GM12864 (cell line): ENCODE measurements at regions not wholly inside any gene's neighbourhood (a gene's known extent, or its start where the extent isn't known, plus 50 kb on each side); places are given as distances from the start of the nearest gene placed in this dataset.

Experiments used
- DNase-seq: peaks from one replicate; pipeline ENCODE4 v3.0.0-alpha.2; 2011; ENCODE audit warnings: low read depth
- H3K4me3 ChIP-seq: 2 replicates; pipeline ENCODE4 v1.5.1; 2011; ENCODE audit warnings: mild to moderate bottlenecking, low read depth, low read length, control low read depth
- CTCF ChIP-seq: IDR thresholded peaks from 2 replicates; pipeline ENCODE4 v1.5.1; 2011; ENCODE audit warnings: low read depth, mild to moderate bottlenecking, moderate library complexity, low read length, control low read depth, inconsistent platforms; ENCODE audit errors: missing control alignments

GRCh38 chr4:130468340-130468739 lies 1372.4 kb downstream of the C4orf33 start:
- no peak for DNase-seq
- H3K4me3 ChIP-seq, result no peak overlapping the region
- TF ChIP-seq CTCF, result no peak

GRCh38 chr4:130478406-130478805 lies 1382.5 kb downstream of the C4orf33 start:
- TF ChIP-seq CTCF, result no peak
- no peak for DNase-seq

GRCh38 chr4:130479020-130479419 lies 1383.1 kb downstream of the C4orf33 start:
- DNase-seq, result no peak
- H3K4me3 ChIP-seq, result no peak overlapping the region
- TF ChIP-seq CTCF, result no peak

More at GRCh38 chr4:130478406-130478805, 1382.5 kb downstream of the C4orf33 start:
- no peak overlapping the region for H3K4me3 ChIP-seq

- TF ChIP-seq CTCF, result no peak
- no peak overlapping the region for H3K4me3 ChIP-seq
- no peak for DNase-seq
These were observed 1383.7 kb downstream of the C4orf33 start for GRCh38 chr4:130479674-130480073.

- H3K4me3 ChIP-seq, result no peak overlapping the region
- no peak for DNase-seq
- TF ChIP-seq CTCF, result no peak
These were observed 1388.9 kb downstream of the C4orf33 start for GRCh38 chr4:130484826-130485225.

- no peak for TF ChIP-seq CTCF
- no peak for DNase-seq
- H3K4me3 ChIP-seq, result no peak overlapping the region
These were observed 1389.4 kb downstream of the C4orf33 start for GRCh38 chr4:130485371-130485770.

GRCh38 chr4:130486186-130486585 lies 1390.2 kb downstream of the C4orf33 start:
- no peak for DNase-seq
- TF ChIP-seq CTCF, result no peak
- H3K4me3 ChIP-seq, result no peak overlapping the region
